ENCODE measurements at regions not wholly inside any gene's neighbourhood (a gene's known extent, or its start where the extent isn't known, plus 50 kb on each side); places are given as distances from the start of the nearest gene placed in this dataset.

GRCh38 chr3:160616716-160617115, 51.3 kb upstream of the KPNA4 start:
- intact Hi-C loops (cut with micrococcal nuclease; ENCODE audit: unreplicated experiment): no loop called here
- Mint-ChIP-seq H3K36me3 (ENCODE audit: insufficient read depth, unreplicated experiment) (no peaks in the 10 kb centered on the region), H3K27me3 (ENCODE audit: unreplicated experiment) (no peaks in the 10 kb centered on the region), H3K27ac (ENCODE audit: unreplicated experiment) (no peak overlapping the region), H3K4me1 (ENCODE audit: low read depth, unreplicated experiment) (peaks cover 44% of the 10 kb centered on the region), H3K9me3 (ENCODE audit: low read depth, unreplicated experiment) (no peaks in the 10 kb centered on the region), H3K4me3 (ENCODE audit: low read depth, unreplicated experiment) (no peak overlapping the region)
- CTCF ChIA-PET: interaction anchor here (0.6 to 1.0 kb wide), 2 partner anchors 19 to 131 kb away, joined by 3 to 5 read pairs; no protein-coding TSS in a partner anchor
- no peak for TF ChIP-seq CTCF (IDR thresholded peaks at IDR 0.05; ENCODE audit: unreplicated experiment)
- no TSS peak for BruUV-seq (replicated peaks)
- peak; percentile 20 for DNase-seq

GRCh38 chr3:160616311-160616710, 50.9 kb upstream of the KPNA4 start:
- CTCF ChIA-PET: interaction anchor here (0.6 to 1.0 kb wide), 2 partner anchors 19 to 131 kb away, joined by 3 to 5 read pairs; no protein-coding TSS in a partner anchor
- intact Hi-C loops (cut with micrococcal nuclease; ENCODE audit: unreplicated experiment): no loop called here
- no peaks in the 10 kb centered on the region for H3K27me3 Mint-ChIP-seq (ENCODE audit: unreplicated experiment)
- H3K9me3 Mint-ChIP-seq (ENCODE audit: low read depth, unreplicated experiment): no peaks in the 10 kb centered on the region
- no peak overlapping the region for H3K4me3 Mint-ChIP-seq (ENCODE audit: low read depth, unreplicated experiment)
- no peak for TF ChIP-seq CTCF (IDR thresholded peaks at IDR 0.05; ENCODE audit: unreplicated experiment)
- no peak for DNase-seq
- BruUV-seq (replicated peaks): no TSS peak
- no peaks in the 10 kb centered on the region for H3K36me3 Mint-ChIP-seq (ENCODE audit: insufficient read depth, unreplicated experiment)
- H3K27ac Mint-ChIP-seq (ENCODE audit: unreplicated experiment): no peak overlapping the region
- H3K4me1 Mint-ChIP-seq (ENCODE audit: low read depth, unreplicated experiment): peaks cover 40% of the 10 kb centered on the region

Data from Calu3 (cell line).